Keratinocyte (primary cell): ENCODE measurements at regions not wholly inside any gene's neighbourhood (a gene's known extent, or its start where the extent isn't known, plus 50 kb on each side); places are given as distances from the start of the nearest gene placed in this dataset.
A peak's percentile ranks its signal among the peaks of the same experiment; 100 is the strongest.

Source experiments
- DNase-seq: peaks from one replicate; pipeline ENCODE4 v3.0.0-alpha.2; 2011; ENCODE audit warnings: low read depth, missing footprints, low spot score
- FAIRE-seq: peaks from 2 replicates; lab custom pipeline; 2011; peaks lifted over from hg19 to GRCh38; lab: Jason Lieb, UNC
- H2AFZ ChIP-seq: 2 replicates; pipeline ENCODE4 v1.6.0; 2012; ENCODE audit warnings: low read length, control low read depth, inconsistent platforms; ENCODE audit not compliant: control insufficient read depth
- H3K27ac ChIP-seq: 2 replicates; pipeline ENCODE4 v1.5.1; 2011; ENCODE audit warnings: low read length; ENCODE audit not compliant: control insufficient read depth, insufficient read depth
- H3K27me3 ChIP-seq: 3 replicates; pipeline ENCODE4 v1.6.0; 2011; ENCODE audit warnings: low read length; ENCODE audit not compliant: control insufficient read depth, insufficient read depth; ENCODE audit errors: extremely low read depth
- H3K36me3 ChIP-seq, 2 experiments: 2 replicates in 1 of 2; 3 replicates in 1 of 2; pipeline ENCODE4 v1.5.1; 2011; ENCODE audit warnings: low read length in 2 of 2, mild to moderate bottlenecking in 1 of 2; ENCODE audit not compliant: control insufficient read depth in 2 of 2, insufficient read depth in 2 of 2; ENCODE audit errors: extremely low read depth in 1 of 2
- H3K4me1 ChIP-seq: 3 replicates; pipeline ENCODE4 v1.5.1; 2011; ENCODE audit warnings: low read length; ENCODE audit not compliant: control insufficient read depth, insufficient read depth; ENCODE audit errors: extremely low read depth
- H3K4me2 ChIP-seq: 3 replicates; pipeline ENCODE4 v1.6.0; 2011; ENCODE audit warnings: low read depth, low read length; ENCODE audit not compliant: control insufficient read depth, insufficient read depth; ENCODE audit errors: extremely low read depth
- H3K4me3 ChIP-seq, 3 experiments: fragments of 200-600 bp in 1 of 3; sonication (generic) in 1 of 3; 2 replicates in 2 of 3; 3 replicates in 1 of 3; pipeline ENCODE4 v1.5.1; 2011 to 2016; ENCODE audit warnings: low read length in 3 of 3, mild to moderate bottlenecking in 3 of 3, control low read depth in 2 of 3, inconsistent platforms in 1 of 3, low read depth in 1 of 3, mixed read lengths in 1 of 3, mixed run types in 1 of 3, moderate library complexity in 1 of 3; ENCODE audit not compliant: control insufficient read depth in 2 of 3, insufficient read depth in 2 of 3; ENCODE audit errors: extremely low read depth in 1 of 3
- H3K79me2 ChIP-seq: 2 replicates; pipeline ENCODE4 v1.6.0; 2012; ENCODE audit warnings: low read length; ENCODE audit not compliant: control insufficient read depth, insufficient read depth
- H3K9ac ChIP-seq: 3 replicates; pipeline ENCODE4 v1.6.0; 2011; ENCODE audit warnings: low read length; ENCODE audit not compliant: control insufficient read depth, insufficient read depth; ENCODE audit errors: extremely low read depth
- H3K9me1 ChIP-seq: 3 replicates; pipeline ENCODE4 v1.6.0; 2011; ENCODE audit warnings: low read length; ENCODE audit not compliant: control insufficient read depth, insufficient read depth; ENCODE audit errors: extremely low read depth
- H3K9me3 ChIP-seq: 2 replicates; pipeline ENCODE4 v1.5.1; 2012; ENCODE audit warnings: low read depth, low read length; ENCODE audit not compliant: control insufficient read depth
- H4K20me1 ChIP-seq: 3 replicates; pipeline ENCODE4 v1.6.0; 2011; ENCODE audit warnings: low read length; ENCODE audit not compliant: control insufficient read depth, insufficient read depth; ENCODE audit errors: extremely low read depth
- CTCF ChIP-seq, 3 experiments: IDR thresholded peaks in 1 of 3; conservative IDR thresholded peaks in 1 of 3; optimal IDR thresholded peaks in 1 of 3; 2 replicates in 2 of 3; 3 replicates in 1 of 3; pipeline versions ENCODE3 to v1.5.1; 2011; ENCODE audit warnings: low read length in 3 of 3, mild to moderate bottlenecking in 3 of 3, moderate library complexity in 2 of 3, control low read depth in 1 of 3, inconsistent platforms in 1 of 3; ENCODE audit not compliant: insufficient read depth in 2 of 3; ENCODE audit errors: extremely low read depth in 1 of 3
- EZH2 ChIP-seq: IDR thresholded peaks from one replicate; pipeline ENCODE4 v1.6.1; 2012; ENCODE audit warnings: inconsistent platforms, mild to moderate bottlenecking, low read length, moderate library complexity
- dilution Hi-C: fragments of 300-500 bp; cut with MboI; formaldehyde crosslinking; loops from one replicate; pipeline ENCODE4 v1.7.0; 2020; ENCODE audit warnings: low sequenced_read_pairs; ENCODE audit not compliant: extremely low pct_ligation_motif_present

- H3K9me3 ChIP-seq = no peaks in the 10 kb centered on the region
- no peak overlapping the region for H3K4me2 ChIP-seq
- no peak for FAIRE-seq
- no peak overlapping the region for H3K4me3 ChIP-seq
- dilution Hi-C loops = no loop called here
- no peaks in the 10 kb centered on the region for H3K9me1 ChIP-seq
- no peak overlapping the region for H3K27ac ChIP-seq
- peak overlapping the region; percentile 18 for H2AFZ ChIP-seq
- no peak for TF ChIP-seq CTCF (optimal IDR thresholded peaks at IDR 0.05 in 1 of 3, IDR thresholded peaks at IDR 0.05 in 1 of 3, conservative IDR thresholded peaks at IDR 0.05 in 1 of 3; ENCODE audit: extremely low read depth in 1 of 3, insufficient read depth in 2 of 3, low read length in 3 of 3)
- no peak for TF ChIP-seq EZH2
- no peaks in the 10 kb centered on the region for H3K36me3 ChIP-seq
- no peaks in the 10 kb centered on the region for H3K4me1 ChIP-seq
- H4K20me1 ChIP-seq = no peaks in the 10 kb centered on the region
- DNase-seq = no peak
- H3K27me3 ChIP-seq = no peaks in the 10 kb centered on the region
- H3K79me2 ChIP-seq = no peaks in the 10 kb centered on the region
- no peak overlapping the region for H3K9ac ChIP-seq
Observed at GRCh38 chr21:30104241-30104640, 62.4 kb downstream of the CLDN17 start.

GRCh38 chr21:30102871-30103270 lies 63.7 kb downstream of the CLDN17 start:
- no peaks in the 10 kb centered on the region for H3K27me3 ChIP-seq
- no peak for DNase-seq
- no peak overlapping the region for H3K4me3 ChIP-seq
- no peak overlapping the region for H2AFZ ChIP-seq
- H3K9me3 ChIP-seq = no peaks in the 10 kb centered on the region
- no peak for FAIRE-seq
- H3K79me2 ChIP-seq = no peaks in the 10 kb centered on the region
- H4K20me1 ChIP-seq = no peaks in the 10 kb centered on the region
- no peak for TF ChIP-seq CTCF (optimal IDR thresholded peaks at IDR 0.05 in 1 of 3, IDR thresholded peaks at IDR 0.05 in 1 of 3, conservative IDR thresholded peaks at IDR 0.05 in 1 of 3; ENCODE audit: extremely low read depth in 1 of 3, insufficient read depth in 2 of 3, low read length in 3 of 3)
- no peak for TF ChIP-seq EZH2
- dilution Hi-C loops = no loop called here
- no peak overlapping the region for H3K4me2 ChIP-seq
- H3K27ac ChIP-seq = no peak overlapping the region
- H3K4me1 ChIP-seq = no peaks in the 10 kb centered on the region
- H3K9ac ChIP-seq = no peak overlapping the region
- H3K9me1 ChIP-seq = no peaks in the 10 kb centered on the region
- no peaks in the 10 kb centered on the region for H3K36me3 ChIP-seq
